ENCODE measurements at regions not wholly inside any gene's neighbourhood (a gene's known extent, or its start where the extent isn't known, plus 50 kb on each side); places are given as distances from the start of the nearest gene placed in this dataset.

- Histone ChIP-seq H3K9me3 (ENCODE audit: insufficient read depth, low read length) (no peaks in the 10 kb centered on the region), H3K9ac (ENCODE audit: insufficient read length, low read depth) (no peak overlapping the region), H3K36me3 (ENCODE audit: insufficient read depth, insufficient read length, low read length) (no peaks in the 10 kb centered on the region), H3K4me3 (ENCODE audit: insufficient read length, low read depth) (no peak overlapping the region), H3K27me3 (ENCODE audit: insufficient read depth, insufficient read length) (no peaks in the 10 kb centered on the region), H3K4me1 (ENCODE audit: insufficient read depth, insufficient read length) (no peaks in the 10 kb centered on the region)
- TF ChIP-seq YY1 (IDR thresholded peaks at IDR 0.05; ENCODE audit: insufficient read depth, insufficient read length) (no peak), SUZ12 (IDR thresholded peaks at IDR 0.05; ENCODE audit: extremely low read depth, insufficient read depth, insufficient read length) (no peak), ZNF274 (IDR thresholded peaks at IDR 0.05; ENCODE audit: low read depth, low read length) (no peak)
- no peak for DNase-seq (ENCODE audit: low read depth, low spot score)
These were observed 80.8 kb downstream of the DACT1 start for GRCh38 chr14:58718226-58719205.

- Histone ChIP-seq H3K9ac (ENCODE audit: insufficient read length, low read depth) (no peak overlapping the region), H3K4me3 (ENCODE audit: insufficient read length, low read depth) (no peak overlapping the region), H3K27me3 (ENCODE audit: insufficient read depth, insufficient read length) (no peaks in the 10 kb centered on the region), H3K36me3 (ENCODE audit: insufficient read depth, insufficient read length, low read length) (no peaks in the 10 kb centered on the region), H3K9me3 (ENCODE audit: insufficient read depth, low read length) (no peaks in the 10 kb centered on the region), H3K4me1 (ENCODE audit: insufficient read depth, insufficient read length) (no peaks in the 10 kb centered on the region)
- TF ChIP-seq SUZ12 (IDR thresholded peaks at IDR 0.05; ENCODE audit: extremely low read depth, insufficient read depth, insufficient read length), result no peak
- TF ChIP-seq YY1 (IDR thresholded peaks at IDR 0.05; ENCODE audit: insufficient read depth, insufficient read length), result no peak
- DNase-seq (ENCODE audit: low read depth, low spot score), result no peak
These were observed 84.0 kb downstream of the DACT1 start for GRCh38 chr14:58721723-58722122.

GRCh38 chr14:58722441-58722840 is 84.7 kb downstream of the DACT1 start:
- no peak overlapping the region for H3K9ac ChIP-seq (ENCODE audit: insufficient read length, low read depth)

GRCh38 chr14:58724206-58724605 is 86.4 kb downstream of the DACT1 start:
- H3K27me3 ChIP-seq (ENCODE audit: insufficient read depth, insufficient read length), result no peaks in the 10 kb centered on the region
- H3K36me3 ChIP-seq (ENCODE audit: insufficient read depth, insufficient read length, low read length), result no peaks in the 10 kb centered on the region
- no peak for TF ChIP-seq YY1 (IDR thresholded peaks at IDR 0.05; ENCODE audit: insufficient read depth, insufficient read length)
- no peak for TF ChIP-seq SUZ12 (IDR thresholded peaks at IDR 0.05; ENCODE audit: extremely low read depth, insufficient read depth, insufficient read length)
- no peak for TF ChIP-seq ZNF274 (IDR thresholded peaks at IDR 0.05; ENCODE audit: low read depth, low read length)
- no peaks in the 10 kb centered on the region for H3K4me1 ChIP-seq (ENCODE audit: insufficient read depth, insufficient read length)
- H3K9me3 ChIP-seq (ENCODE audit: insufficient read depth, low read length), result no peaks in the 10 kb centered on the region
- DNase-seq (ENCODE audit: low read depth, low spot score), result no peak
- no peak overlapping the region for H3K4me3 ChIP-seq (ENCODE audit: insufficient read length, low read depth)
- H3K9ac ChIP-seq (ENCODE audit: insufficient read length, low read depth), result no peak overlapping the region

More at GRCh38 chr14:58722441-58722840, 84.7 kb downstream of the DACT1 start:
- Histone ChIP-seq H3K36me3 (ENCODE audit: insufficient read depth, insufficient read length, low read length) (no peaks in the 10 kb centered on the region), H3K4me1 (ENCODE audit: insufficient read depth, insufficient read length) (no peaks in the 10 kb centered on the region), H3K9me3 (ENCODE audit: insufficient read depth, low read length) (no peaks in the 10 kb centered on the region), H3K4me3 (ENCODE audit: insufficient read length, low read depth) (no peak overlapping the region), H3K27me3 (ENCODE audit: insufficient read depth, insufficient read length) (no peaks in the 10 kb centered on the region)
- TF ChIP-seq ZNF274 (IDR thresholded peaks at IDR 0.05; ENCODE audit: low read depth, low read length) (no peak), SUZ12 (IDR thresholded peaks at IDR 0.05; ENCODE audit: extremely low read depth, insufficient read depth, insufficient read length) (no peak), YY1 (IDR thresholded peaks at IDR 0.05; ENCODE audit: insufficient read depth, insufficient read length) (no peak)
- DNase-seq (ENCODE audit: low read depth, low spot score), result no peak

DNA sequence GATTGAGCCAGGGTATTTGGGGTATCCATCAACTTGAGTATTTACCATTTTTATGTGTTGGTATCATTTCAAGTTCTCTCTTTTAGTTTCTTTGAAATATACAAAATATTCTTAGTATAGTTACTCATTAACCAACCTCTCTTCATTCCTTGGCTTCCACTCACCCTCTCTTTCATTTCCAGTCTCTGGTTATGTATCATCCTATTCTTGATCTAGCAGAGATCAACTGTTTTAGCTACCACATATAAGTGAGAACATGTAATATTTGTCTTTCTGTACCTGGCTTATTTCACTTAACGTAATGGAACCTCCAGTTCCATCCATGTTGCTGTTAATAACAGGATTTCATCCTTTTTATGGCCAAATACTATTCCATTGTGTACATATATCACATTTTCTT is 86.9 kb downstream of the DACT1 start:
- Histone ChIP-seq H3K27me3 (ENCODE audit: insufficient read depth, insufficient read length) (no peaks in the 10 kb centered on the region), H3K36me3 (ENCODE audit: insufficient read depth, insufficient read length, low read length) (no peaks in the 10 kb centered on the region), H3K4me3 (ENCODE audit: insufficient read length, low read depth) (no peak overlapping the region), H3K9ac (ENCODE audit: insufficient read length, low read depth) (no peak overlapping the region), H3K4me1 (ENCODE audit: insufficient read depth, insufficient read length) (no peaks in the 10 kb centered on the region), H3K9me3 (ENCODE audit: insufficient read depth, low read length) (no peaks in the 10 kb centered on the region)
- TF ChIP-seq ZNF274 (IDR thresholded peaks at IDR 0.05; ENCODE audit: low read depth, low read length) (no peak), YY1 (IDR thresholded peaks at IDR 0.05; ENCODE audit: insufficient read depth, insufficient read length) (no peak), SUZ12 (IDR thresholded peaks at IDR 0.05; ENCODE audit: extremely low read depth, insufficient read depth, insufficient read length) (no peak)
- DNase-seq (ENCODE audit: low read depth, low spot score), result no peak

DNA sequence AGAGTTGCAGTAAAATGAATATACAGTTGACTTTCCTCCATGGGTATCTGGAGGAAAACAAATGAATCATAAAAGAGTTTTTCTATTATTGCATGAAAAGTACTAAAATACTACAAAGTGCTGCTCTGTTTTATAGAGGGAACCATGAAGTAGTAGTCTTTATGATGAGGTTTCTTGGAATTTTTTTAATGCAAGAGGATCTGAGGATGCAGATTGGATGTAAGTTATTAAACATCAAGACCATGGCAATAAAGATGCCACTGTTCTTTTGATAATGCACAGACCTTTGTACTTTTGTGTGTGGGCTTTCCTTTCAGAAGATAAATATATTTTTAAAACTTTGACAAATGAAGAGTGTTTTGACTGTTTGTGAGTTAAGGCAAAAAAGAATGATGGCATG is 87.5 kb downstream of the DACT1 start:
- no peak for DNase-seq (ENCODE audit: low read depth, low spot score)
- Histone ChIP-seq H3K4me3 (ENCODE audit: insufficient read length, low read depth) (no peak overlapping the region), H3K27me3 (ENCODE audit: insufficient read depth, insufficient read length) (no peaks in the 10 kb centered on the region), H3K9ac (ENCODE audit: insufficient read length, low read depth) (no peak overlapping the region), H3K4me1 (ENCODE audit: insufficient read depth, insufficient read length) (no peaks in the 10 kb centered on the region), H3K9me3 (ENCODE audit: insufficient read depth, low read length) (no peaks in the 10 kb centered on the region), H3K36me3 (ENCODE audit: insufficient read depth, insufficient read length, low read length) (no peaks in the 10 kb centered on the region)
- TF ChIP-seq SUZ12 (IDR thresholded peaks at IDR 0.05; ENCODE audit: extremely low read depth, insufficient read depth, insufficient read length) (no peak), ZNF274 (IDR thresholded peaks at IDR 0.05; ENCODE audit: low read depth, low read length) (no peak), YY1 (IDR thresholded peaks at IDR 0.05; ENCODE audit: insufficient read depth, insufficient read length) (no peak)

GRCh38 chr14:58725871-58726270 is 88.1 kb downstream of the DACT1 start:
- no peaks in the 10 kb centered on the region for H3K4me1 ChIP-seq (ENCODE audit: insufficient read depth, insufficient read length)
- H3K9ac ChIP-seq (ENCODE audit: insufficient read length, low read depth), result no peak overlapping the region
- no peak for DNase-seq (ENCODE audit: low read depth, low spot score)
- no peaks in the 10 kb centered on the region for H3K9me3 ChIP-seq (ENCODE audit: insufficient read depth, low read length)
- no peaks in the 10 kb centered on the region for H3K27me3 ChIP-seq (ENCODE audit: insufficient read depth, insufficient read length)
- H3K4me3 ChIP-seq (ENCODE audit: insufficient read length, low read depth), result no peak overlapping the region
- TF ChIP-seq ZNF274 (IDR thresholded peaks at IDR 0.05; ENCODE audit: low read depth, low read length) (no peak), SUZ12 (IDR thresholded peaks at IDR 0.05; ENCODE audit: extremely low read depth, insufficient read depth, insufficient read length) (no peak), YY1 (IDR thresholded peaks at IDR 0.05; ENCODE audit: insufficient read depth, insufficient read length) (no peak)
- H3K36me3 ChIP-seq (ENCODE audit: insufficient read depth, insufficient read length, low read length), result no peaks in the 10 kb centered on the region

Data from NT2/D1 (cell line).